HG03064 (cell line): ENCODE measurements at regions not wholly inside any gene's neighbourhood (a gene's known extent, or its start where the extent isn't known, plus 50 kb on each side); places are given as distances from the start of the nearest gene placed in this dataset.

ENCODE experiments used
- ATAC-seq: cut with Tn5 transposase; IDR thresholded peaks from one replicate; pipeline ENCODE4 v1.9.1; 2021; ENCODE audit warnings: low read depth; ENCODE audit not compliant: unreplicated experiment

DNA sequence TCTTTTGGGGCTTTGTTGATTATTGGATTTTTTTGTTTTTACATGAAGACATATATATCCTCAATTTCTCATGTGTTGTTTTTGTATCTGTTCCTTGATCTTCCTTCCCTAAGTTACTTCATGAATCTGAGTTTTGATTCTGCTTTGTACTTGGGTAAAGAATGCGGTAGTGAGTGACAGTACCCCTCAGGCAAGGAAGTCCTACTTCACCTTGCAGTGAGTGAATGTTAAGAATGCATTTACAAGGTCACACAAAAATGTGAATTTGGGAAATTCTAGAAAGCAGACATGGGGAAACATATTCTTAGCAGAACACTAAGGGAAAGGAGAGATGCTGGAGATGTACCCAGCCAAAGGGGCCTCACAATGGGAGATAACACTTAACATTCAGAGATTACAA, 373.1 kb upstream of the LCORL start:
- ATAC-seq: no peak

- ATAC-seq: no peak
Measured at GRCh38 chr4:18391354-18391728, 369.8 kb upstream of the LCORL start.

- no peak for ATAC-seq
Measured at GRCh38 chr4:18390655-18391353, 369.2 kb upstream of the LCORL start.

GRCh38 chr4:18389115-18389514, 367.6 kb upstream of the LCORL start:
- no peak for ATAC-seq

DNA sequence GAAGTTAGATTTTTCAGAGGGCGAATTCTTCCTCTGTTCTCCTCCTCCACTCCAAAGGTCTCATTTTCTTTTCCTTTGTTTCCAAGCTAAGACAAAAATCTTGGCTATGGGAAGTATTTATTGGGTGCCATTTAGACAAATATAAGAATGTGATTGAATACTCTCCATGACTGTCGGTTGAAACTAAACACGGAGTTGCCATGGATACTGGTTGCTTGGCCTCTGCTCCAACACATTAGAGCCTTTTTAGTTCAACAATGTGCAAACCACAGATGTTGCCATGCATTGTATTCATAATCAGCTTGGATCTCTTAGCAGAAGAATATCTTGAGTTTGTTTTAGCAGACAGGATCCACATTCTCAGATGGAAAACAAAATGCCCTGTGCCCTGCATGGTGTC, 366.5 kb upstream of the LCORL start:
- ATAC-seq: no peak

DNA sequence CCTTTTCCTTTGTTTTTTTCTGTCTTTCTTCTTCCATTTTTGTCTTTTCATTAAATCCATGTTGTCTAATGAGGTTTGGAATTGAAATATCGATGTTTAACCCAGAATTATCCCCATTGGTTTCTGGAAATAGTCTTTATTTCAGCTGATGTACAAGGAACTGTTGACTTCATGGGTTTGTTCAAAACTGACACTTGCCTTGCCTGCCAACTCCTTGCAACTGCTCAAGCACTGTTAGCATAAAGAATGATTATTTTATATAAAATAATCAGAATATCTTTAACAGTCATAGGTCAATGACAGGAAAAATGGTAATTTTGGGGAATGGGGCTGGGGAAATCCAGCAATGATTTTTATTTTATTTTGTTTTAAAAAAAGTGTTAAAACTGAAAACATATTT, 359.6 kb upstream of the LCORL start:
- ATAC-seq: no peak

GRCh38 chr4:18369561-18369960, 348.0 kb upstream of the LCORL start:
- ATAC-seq: no peak

GRCh38 chr4:18366892-18367291, 345.3 kb upstream of the LCORL start:
- ATAC-seq: peak; percentile 76

DNA sequence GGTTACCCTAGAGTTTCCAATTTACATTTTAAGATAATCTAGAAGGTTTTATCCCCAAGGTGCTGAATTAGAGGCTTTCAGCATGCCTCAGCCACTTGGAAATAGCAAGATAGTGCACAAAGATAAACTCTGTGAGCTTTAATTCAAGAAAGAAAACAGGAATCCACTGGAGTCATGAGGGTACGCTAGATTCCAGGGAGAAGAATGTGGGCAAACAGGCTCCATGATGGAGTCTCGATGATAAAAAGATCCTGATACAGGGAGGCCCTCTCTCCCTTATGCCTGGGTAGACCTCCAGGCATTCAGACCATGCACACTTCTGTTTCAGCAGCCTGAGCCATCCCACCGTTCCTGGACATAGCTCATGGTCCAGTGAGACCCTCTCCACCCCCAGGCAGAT, 344.6 kb upstream of the LCORL start:
- no peak for ATAC-seq

GRCh38 chr4:18343581-18343980, 322.0 kb upstream of the LCORL start:
- ATAC-seq: no peak

DNA sequence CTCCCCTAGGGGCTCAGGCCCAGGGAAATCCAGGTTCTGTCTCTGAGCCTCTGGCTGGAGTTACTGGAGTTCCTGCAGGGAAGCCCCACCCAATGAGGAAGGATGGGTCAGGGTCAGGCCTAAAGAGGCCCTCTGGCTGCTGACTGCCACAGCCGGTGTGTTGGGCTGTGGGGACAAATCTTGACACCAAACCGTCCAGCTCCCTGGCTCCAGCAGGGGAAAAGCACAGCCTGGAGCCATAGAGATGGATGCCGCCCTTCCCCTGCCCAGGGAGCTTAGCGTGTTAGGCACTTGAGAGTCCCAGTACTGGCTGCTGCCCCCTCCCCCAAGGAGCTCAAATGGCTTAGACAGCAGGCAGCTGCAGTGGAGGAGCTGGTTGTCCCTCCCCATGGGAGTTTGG, 321.3 kb upstream of the LCORL start:
- ATAC-seq: no peak

DNA sequence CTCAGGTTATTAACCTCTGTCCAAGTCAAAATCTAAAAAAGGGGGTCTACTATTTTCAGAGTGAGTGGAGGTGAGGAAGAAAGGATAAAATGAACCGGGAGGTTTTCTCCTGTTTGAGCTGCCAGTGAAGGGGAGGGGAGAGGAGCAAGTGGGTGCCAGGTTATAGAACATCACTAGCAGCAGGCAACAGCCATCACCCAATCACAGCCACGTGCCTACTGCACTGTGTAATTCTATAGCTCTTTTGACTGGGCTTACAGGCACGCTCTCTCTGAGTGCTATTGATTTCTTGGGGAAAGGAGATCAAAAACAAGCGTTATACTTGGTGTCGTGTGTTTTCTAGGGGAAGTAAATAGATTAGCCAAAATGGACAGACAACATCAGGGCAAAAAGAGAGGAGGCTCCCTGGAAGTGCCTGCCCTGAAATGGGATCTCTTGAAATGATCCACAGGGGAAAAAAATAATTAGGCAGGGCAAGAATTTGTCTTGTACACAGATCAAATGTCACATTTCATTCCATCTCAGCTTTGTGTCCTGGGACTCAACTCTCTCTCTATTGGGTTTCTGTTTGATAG, 300.5 kb upstream of the LCORL start:
- no peak for ATAC-seq

DNA sequence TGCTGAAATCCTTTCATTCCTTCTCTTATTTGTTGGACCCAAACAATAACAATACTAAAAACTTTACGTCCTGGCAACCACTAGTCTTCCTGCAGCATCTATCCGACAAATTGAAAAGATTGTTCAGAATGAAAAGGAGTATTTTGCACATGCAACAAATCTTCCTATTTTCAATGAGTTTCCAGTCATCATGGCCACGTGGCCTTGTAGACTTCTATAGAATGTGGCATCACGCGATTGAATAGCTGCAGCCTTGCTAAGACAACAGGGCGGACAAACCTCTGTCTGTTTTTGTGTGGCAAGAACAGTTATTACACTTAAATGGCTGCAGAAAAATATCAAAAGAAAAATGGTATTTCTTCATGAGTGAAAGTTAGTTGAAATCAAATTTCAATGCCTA, 297.9 kb upstream of the LCORL start:
- ATAC-seq: no peak

DNA sequence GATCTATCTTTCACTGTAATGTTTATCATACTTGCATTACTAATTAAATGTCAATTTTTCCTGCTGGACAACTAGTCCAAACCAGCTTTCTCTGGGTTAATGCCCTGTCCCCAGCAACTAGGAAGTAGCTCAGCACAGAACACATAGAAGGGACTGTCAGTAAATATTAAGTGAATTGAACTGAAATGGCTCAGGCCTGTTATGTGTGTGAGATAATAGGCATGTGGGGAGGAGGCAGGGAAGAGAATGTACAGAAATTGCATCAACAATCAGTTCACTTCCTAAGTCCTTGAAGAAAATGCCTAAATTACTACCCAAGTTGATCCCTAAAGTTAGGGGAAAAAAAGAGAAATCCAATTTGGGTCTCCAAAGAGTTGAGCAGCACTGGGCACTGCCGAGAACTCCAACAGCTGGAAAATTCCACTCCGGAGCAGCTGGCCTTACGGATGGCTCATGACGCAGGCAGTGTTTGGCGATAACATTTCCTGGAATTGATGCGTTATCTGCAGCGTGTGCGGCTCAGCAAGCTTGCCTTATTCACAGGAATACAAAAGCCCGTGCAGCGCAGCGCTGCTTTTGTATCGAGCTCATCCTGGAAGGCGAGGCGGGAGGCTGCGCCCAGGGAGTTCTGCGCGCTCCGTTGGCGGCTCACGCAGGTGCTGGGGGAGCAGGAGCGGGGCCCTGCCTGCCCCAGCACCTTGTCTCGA, 297.3 kb upstream of the LCORL start:
- ATAC-seq: no peak

- no peak for ATAC-seq
Measured at GRCh38 chr4:18314731-18315130, 293.2 kb upstream of the LCORL start.

DNA sequence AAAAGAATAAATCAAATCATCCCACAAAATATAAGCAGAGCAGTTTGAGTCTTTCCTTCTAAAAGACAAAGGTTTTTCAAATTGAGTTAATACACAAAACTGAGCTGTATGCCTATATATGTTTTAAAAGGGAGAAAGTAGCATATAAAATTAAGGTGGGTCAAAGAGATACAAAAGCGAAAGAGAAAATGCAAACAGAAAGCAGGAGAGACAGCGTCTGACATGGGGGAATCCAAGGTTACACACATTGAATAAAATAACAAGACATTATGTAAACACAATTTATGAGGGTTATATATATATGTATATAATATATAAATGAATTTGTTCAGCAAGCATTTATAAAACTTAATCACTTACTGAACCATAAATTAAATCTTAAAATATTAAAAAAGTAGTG, 276.1 kb upstream of the LCORL start:
- ATAC-seq: no peak

- no peak for ATAC-seq
Measured at GRCh38 chr4:18296411-18296810, 274.9 kb upstream of the LCORL start.

- ATAC-seq: no peak
Measured at GRCh38 chr4:18294846-18295245, 273.3 kb upstream of the LCORL start.

DNA sequence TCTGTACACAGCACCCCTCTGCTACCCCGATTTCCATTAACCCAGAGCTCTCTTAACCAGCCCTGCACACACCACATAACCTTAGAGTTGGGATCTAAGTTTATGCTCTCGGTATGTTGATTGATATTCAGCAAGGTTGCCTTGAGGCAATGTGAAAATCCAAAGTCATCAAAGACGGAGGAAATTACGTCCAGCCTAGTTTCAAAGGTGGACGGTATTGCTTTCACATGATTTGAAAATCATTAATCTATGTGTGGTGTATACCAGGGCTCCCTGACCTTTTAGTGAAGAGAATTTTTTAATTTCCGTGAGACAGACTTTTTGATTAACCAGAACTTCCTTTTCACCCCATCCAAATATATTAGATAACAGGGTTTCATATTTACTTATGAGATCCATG, 272.5 kb upstream of the LCORL start:
- ATAC-seq: no peak

- ATAC-seq: no peak
Measured at GRCh38 chr4:18292411-18292810, 270.9 kb upstream of the LCORL start.

DNA sequence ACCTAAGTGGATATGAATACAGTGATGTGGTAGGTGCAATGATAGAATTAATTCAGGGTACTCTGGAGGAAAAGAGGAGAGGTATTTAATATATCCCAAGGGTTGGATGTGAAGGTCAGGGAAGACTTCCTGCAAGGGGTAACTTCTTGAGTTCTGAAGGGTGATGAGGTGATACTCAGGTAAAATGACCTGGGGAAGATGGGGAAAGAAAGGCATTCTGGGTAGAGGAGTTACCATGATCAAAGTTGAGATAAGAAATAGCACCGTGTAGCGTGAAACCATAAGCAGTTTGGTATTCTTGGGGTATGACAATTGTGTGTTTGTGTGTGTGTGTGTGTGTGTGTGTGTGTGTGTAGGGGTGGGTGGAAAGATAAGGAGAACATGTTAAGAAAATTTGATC, 270.4 kb upstream of the LCORL start:
- no peak for ATAC-seq

- ATAC-seq: no peak
Measured at GRCh38 chr4:18291256-18291655, 269.7 kb upstream of the LCORL start.
